Ascending aorta (tissue), 2 donors: ENCODE measurements at regions not wholly inside any gene's neighbourhood (a gene's known extent, or its start where the extent isn't known, plus 50 kb on each side); places are given as distances from the start of the nearest gene placed in this dataset.
"Not testable (repeated sequence)": the region's sequence is repeated elsewhere in the genome, so short reads cannot be mapped to it uniquely, and the experiment has no call there.

ENCODE experiments used
- DNase-seq, 2 donors: peaks; one replicate each; pipeline ENCODE4 v3.0.0-alpha.2; 2019; ENCODE audit warnings: low spot score in 2 of 2
- H3K27ac ChIP-seq, 2 donors: fragments of 200-600 bp; sonication (generic); one replicate each; pipeline ENCODE4 v1.5.1; 2016 to 2017; ENCODE audit warnings: mild to moderate bottlenecking in 1 of 2
- H3K27me3 ChIP-seq: fragments of 200-600 bp; sonication (generic); one replicate; pipeline ENCODE4 v1.5.1; 2017
- H3K36me3 ChIP-seq, 2 donors: fragments of 200-600 bp; sonication (generic); one replicate each; pipeline ENCODE4 v1.5.1; 2016
- H3K4me1 ChIP-seq, 2 donors: fragments of 200-600 bp; sonication (generic); one replicate each; pipeline ENCODE4 v1.5.1; 2016 to 2017; ENCODE audit warnings: mild to moderate bottlenecking in 1 of 2
- H3K4me3 ChIP-seq, 2 donors: fragments of 200-600 bp; sonication (generic); one replicate each; pipeline ENCODE4 v1.5.1; 2016 to 2017; ENCODE audit warnings: mild to moderate bottlenecking in 1 of 2
- H3K9me3 ChIP-seq, 2 donors: fragments of 200-600 bp; sonication (generic); one replicate each; pipeline ENCODE4 v1.5.1; 2016
- intact Hi-C: fragments of 100-400 bp; cut with DNase I; formaldehyde crosslinking; loops from one replicate; pipeline ENCODE4 v1.15.1; 2023
- TF ChIP-seq, protein P1 (sequence below), 3 experiments: fragments of 200-600 bp in 2 of 3; fragments of 450-650 bp in 1 of 3; sonication (generic) in 2 of 3; IDR thresholded peaks; one replicate each; pipeline ENCODE4 v1.5.1; 2016 to 2019; ENCODE audit warnings: antibody characterized with exemption in 3 of 3, mild to moderate bottlenecking in 1 of 3, moderate library complexity in 1 of 3

DNA sequence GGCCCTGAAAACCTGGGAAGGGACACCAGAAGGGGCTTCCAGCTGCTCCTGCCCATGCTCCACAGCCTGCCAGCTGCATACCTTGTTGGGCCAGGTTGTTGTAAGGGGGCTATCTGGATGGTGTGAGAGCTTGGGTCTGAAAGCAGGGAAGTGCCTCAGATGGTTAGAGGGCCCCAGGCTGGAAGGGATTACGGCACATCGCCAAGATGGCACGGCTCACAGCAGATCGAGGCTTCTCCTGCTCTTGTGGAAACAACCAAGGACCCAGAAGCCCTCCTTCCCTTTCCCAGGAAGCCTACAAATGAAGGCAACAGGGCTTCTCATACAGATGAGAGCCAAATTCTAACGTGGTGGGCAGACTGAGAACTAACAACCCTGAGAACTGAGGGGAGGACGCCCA, 121.7 kb upstream of the ADCY2 start:
- Histone ChIP-seq H3K4me3 (no peak overlapping the region), H3K36me3 (no peaks in the 10 kb centered on the region), H3K4me1 (no peaks in the 10 kb centered on the region), H3K27ac (no peak overlapping the region), H3K27me3 (no peaks in the 10 kb centered on the region), H3K9me3 (no peaks in the 10 kb centered on the region)
- DNase-seq: no peak
- intact Hi-C loops: no loop called here
- TF ChIP-seq, protein P1, sequence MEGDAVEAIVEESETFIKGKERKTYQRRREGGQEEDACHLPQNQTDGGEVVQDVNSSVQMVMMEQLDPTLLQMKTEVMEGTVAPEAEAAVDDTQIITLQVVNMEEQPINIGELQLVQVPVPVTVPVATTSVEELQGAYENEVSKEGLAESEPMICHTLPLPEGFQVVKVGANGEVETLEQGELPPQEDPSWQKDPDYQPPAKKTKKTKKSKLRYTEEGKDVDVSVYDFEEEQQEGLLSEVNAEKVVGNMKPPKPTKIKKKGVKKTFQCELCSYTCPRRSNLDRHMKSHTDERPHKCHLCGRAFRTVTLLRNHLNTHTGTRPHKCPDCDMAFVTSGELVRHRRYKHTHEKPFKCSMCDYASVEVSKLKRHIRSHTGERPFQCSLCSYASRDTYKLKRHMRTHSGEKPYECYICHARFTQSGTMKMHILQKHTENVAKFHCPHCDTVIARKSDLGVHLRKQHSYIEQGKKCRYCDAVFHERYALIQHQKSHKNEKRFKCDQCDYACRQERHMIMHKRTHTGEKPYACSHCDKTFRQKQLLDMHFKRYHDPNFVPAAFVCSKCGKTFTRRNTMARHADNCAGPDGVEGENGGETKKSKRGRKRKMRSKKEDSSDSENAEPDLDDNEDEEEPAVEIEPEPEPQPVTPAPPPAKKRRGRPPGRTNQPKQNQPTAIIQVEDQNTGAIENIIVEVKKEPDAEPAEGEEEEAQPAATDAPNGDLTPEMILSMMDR (IDR thresholded peaks at IDR 0.05): no peak

DNA sequence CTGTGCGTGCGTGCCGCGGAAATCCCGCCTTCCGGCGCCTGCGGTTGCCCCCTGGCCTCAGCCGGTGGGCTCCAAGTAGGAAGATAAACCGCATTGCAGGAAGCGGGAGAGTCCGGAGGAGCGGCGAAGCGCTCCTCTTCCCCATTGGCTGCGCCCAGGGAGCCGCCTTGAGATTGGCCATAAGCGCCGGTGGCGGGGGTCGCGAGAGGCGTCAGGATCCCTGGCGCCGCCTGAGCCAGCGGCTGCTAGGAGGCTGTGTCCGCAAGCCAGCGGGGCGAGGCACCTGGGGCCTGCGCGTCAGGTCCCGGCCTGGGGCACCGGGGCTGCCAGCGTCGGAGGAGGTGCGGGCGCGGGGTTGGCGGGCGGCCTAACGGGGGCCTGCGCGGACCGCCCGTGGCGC, 106.3 kb upstream of the ADCY2 start:
- H3K27ac ChIP-seq, H3K27me3 ChIP-seq, H3K36me3 ChIP-seq, H3K4me3 ChIP-seq, H3K9me3 ChIP-seq, intact Hi-C loops, DNase-seq, H3K4me1 ChIP-seq: not testable (repeated sequence)

DNA sequence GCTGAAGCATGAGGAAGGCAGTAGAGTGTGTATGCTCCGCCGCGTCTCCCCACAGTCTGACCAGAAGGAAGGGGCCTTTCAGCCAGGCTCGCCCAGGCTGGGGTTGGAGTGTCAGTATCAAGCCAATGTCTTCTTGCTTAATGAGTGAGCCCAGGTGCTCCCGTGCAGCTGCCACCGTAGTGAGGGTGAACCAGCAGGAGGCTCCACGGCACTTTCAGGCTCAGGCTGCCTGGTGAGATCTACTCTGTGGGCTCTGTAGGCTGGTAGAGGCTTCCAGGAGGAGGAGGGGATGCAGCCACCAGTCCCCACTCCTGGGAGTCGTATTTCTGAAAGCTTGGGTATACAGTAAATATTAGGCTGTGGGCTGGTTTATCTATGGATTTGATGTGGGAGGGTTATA, 98.1 kb upstream of the ADCY2 start:
- H3K9me3 ChIP-seq, H3K4me1 ChIP-seq, H3K27me3 ChIP-seq, intact Hi-C loops, H3K27ac ChIP-seq, H3K4me3 ChIP-seq, H3K36me3 ChIP-seq, DNase-seq: not testable (repeated sequence)

DNA sequence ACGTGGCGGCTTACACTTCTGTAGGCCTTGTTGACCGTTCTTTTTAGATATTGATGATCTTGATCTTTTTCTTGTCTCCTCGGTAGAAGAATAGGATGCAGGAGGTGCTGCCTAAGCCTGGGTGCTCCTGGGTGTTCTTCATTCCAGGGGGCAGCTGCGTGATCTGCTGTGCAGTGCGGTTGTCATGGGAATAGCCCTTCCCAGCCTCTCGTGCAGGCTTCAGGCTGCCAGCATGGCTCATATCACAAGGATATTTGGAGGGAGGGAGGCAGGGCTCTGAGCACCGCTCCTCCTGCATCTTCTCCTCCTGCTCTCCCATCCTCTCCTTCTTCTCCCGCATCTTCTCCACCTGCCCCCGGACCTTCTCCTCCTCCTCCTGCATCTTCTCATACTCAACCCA, 96.2 kb upstream of the ADCY2 start:
- H3K4me1 ChIP-seq, H3K9me3 ChIP-seq, DNase-seq, H3K36me3 ChIP-seq, H3K27ac ChIP-seq, intact Hi-C loops, H3K27me3 ChIP-seq, H3K4me3 ChIP-seq: not testable (repeated sequence)

DNA sequence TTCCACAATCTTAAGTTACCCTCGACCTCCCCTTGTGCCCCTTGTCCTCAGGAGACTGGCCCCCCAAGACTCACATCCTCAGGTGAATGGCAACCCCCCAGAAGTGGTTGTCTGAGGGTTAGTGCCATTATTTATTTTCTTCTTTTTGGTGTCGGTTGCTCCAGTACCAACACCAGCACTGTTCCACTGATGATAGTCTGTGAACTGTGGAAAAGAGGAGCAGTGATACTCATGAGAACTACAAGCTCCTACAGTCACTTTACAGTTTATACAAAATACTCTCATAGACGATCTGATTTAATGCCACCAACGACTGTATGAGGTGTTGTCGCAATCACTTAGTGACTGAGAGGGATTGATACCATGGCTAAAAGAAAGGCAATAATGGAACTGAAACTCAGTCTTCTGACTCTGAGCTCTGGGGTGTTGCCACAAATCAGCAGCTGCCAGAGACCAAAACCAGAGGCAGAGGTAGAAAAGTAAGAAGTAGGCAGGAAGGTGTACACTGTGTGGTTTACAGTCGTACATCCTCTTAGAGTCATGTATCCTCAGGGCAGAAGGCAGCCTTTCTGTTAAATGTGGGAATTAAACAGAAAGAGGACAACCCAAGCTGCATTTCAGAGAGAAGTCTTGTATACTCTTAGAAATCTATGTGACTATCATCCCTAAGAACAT, 90.8 kb upstream of the ADCY2 start:
- H3K27ac ChIP-seq, DNase-seq, H3K27me3 ChIP-seq, intact Hi-C loops, H3K4me3 ChIP-seq, H3K36me3 ChIP-seq, H3K4me1 ChIP-seq, H3K9me3 ChIP-seq: not testable (repeated sequence)

DNA sequence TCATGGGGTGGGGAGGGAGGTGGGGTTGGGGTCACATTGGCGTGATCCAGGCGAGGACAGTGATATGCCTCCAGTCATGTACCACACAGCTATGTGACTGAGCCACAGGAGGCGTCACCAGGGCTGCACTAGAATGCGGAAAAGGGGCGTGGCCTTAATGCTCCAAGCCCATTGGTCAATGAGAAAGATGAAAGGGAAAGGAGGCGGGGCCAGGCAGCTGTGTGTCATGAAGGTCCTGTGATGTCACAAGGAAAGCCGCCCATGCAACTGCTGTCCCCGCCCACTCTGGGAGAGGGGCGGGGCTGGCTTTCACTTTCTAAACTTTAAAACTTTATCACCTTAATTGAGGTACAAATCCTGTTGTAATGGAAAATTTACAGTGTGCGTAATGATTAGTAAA, 89.4 kb upstream of the ADCY2 start:
- H3K9me3 ChIP-seq, intact Hi-C loops, H3K4me1 ChIP-seq, H3K4me3 ChIP-seq, DNase-seq, H3K27ac ChIP-seq, H3K27me3 ChIP-seq, H3K36me3 ChIP-seq: not testable (repeated sequence)

DNA sequence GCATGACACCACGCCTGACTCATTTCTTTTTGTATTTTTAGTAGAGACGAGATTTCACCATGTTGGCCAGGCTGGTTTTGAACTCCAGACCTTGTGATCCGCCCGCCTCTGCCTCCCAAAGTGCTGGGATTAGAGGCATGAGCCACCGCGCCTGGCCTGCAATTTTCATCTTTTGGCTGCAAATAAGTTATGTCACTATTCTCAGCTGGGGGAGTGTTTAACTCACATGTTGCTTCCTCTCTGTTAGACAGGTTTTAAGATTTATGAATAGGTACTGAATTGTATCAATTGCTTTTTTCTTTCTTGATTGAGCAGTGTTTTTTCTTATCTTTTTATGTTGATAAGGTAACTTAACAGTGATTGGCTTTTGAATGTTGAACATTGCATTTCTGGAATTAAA, 88.2 kb upstream of the ADCY2 start:
- intact Hi-C loops, H3K27ac ChIP-seq, DNase-seq, H3K9me3 ChIP-seq, H3K36me3 ChIP-seq, H3K27me3 ChIP-seq, H3K4me3 ChIP-seq, H3K4me1 ChIP-seq: not testable (repeated sequence)

DNA sequence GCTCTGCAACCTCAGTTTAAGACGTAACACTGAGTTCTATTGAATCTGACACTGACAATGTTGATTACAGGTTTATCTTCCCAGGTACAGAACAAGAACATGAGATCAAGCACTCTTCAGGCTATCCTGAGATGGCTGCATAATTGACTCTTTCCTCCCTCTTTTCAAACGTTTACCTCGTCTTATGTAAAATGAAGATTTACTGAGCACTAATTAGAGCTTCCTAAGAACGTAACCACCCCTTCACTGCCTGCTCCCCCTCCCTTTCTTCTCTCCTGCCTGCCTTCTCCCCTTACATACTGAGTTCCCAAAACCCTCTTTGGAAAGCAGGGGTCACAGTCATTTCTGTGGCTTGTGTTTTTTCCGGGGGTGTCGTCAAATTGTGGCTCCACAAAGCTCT, 86.2 kb upstream of the ADCY2 start:
- H3K27me3 ChIP-seq, H3K27ac ChIP-seq, DNase-seq, H3K9me3 ChIP-seq, intact Hi-C loops, H3K4me3 ChIP-seq, H3K36me3 ChIP-seq, H3K4me1 ChIP-seq: not testable (repeated sequence)

DNA sequence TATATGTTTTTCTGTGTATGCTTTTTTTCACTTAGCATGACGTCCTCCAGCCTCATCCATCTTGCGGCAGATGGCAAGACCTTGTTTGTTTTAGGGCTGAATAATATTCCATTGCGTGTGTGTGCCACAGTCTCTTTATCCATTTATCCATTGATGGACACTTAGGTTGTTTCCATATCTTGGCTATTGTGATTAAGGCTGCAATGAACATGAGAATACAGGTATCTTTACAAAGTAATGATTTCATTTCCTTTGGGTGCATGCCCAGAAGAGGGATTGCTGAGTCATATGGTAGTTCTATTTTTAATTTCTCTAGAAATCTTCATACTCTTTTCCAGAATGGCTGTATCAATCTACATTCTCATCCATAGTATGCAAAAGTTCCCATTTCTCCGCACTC, 85.3 kb upstream of the ADCY2 start:
- H3K4me3 ChIP-seq, H3K4me1 ChIP-seq, H3K36me3 ChIP-seq, H3K27ac ChIP-seq, intact Hi-C loops, H3K27me3 ChIP-seq, DNase-seq, H3K9me3 ChIP-seq: not testable (repeated sequence)

DNA sequence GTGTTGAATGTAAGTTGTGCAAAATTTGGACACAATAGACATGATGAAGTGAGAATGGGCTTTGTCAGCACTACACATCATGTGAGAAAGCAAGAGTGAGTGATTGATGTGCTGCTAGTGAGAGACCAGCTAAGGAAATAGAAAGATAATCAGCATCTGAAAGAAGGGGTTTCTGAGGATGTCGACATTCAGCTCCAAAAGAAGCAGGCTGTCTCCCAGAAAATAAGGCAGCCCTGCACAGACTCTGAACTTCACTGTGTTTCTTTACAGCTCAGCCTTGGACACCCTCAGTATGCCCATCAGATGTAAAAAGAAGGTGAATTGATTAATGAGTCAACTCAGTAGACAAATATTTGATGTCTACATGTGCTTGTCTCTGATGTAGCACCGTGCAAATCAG, 80.8 kb upstream of the ADCY2 start:
- H3K9me3 ChIP-seq: no peaks in the 10 kb centered on the region
- no peaks in the 10 kb centered on the region for H3K27me3 ChIP-seq
- no peaks in the 10 kb centered on the region for H3K4me1 ChIP-seq
- intact Hi-C loops: no loop called here
- TF ChIP-seq, protein P1 (IDR thresholded peaks at IDR 0.05): no peak
- no peak overlapping the region for H3K27ac ChIP-seq
- no peaks in the 10 kb centered on the region for H3K36me3 ChIP-seq
- no peak for DNase-seq
- no peak overlapping the region for H3K4me3 ChIP-seq
